Stimulated activated CD8-positive, alpha-beta memory T cell treated with anti-CD3 and anti-CD28 coated beads, Interleukin-12 subunit alpha, Interleukin-12 subunit beta, amount 100 ng/mL, for 24 hours (primary cell): ENCODE measurements at regions not wholly inside any gene's neighbourhood (a gene's known extent, or its start where the extent isn't known, plus 50 kb on each side); places are given as distances from the start of the nearest gene placed in this dataset.

Experiments
- DNase-seq: peaks from one replicate; pipeline ENCODE4 v3.0.0-alpha.2; 2020; ENCODE audit errors: extremely low read depth

DNA sequence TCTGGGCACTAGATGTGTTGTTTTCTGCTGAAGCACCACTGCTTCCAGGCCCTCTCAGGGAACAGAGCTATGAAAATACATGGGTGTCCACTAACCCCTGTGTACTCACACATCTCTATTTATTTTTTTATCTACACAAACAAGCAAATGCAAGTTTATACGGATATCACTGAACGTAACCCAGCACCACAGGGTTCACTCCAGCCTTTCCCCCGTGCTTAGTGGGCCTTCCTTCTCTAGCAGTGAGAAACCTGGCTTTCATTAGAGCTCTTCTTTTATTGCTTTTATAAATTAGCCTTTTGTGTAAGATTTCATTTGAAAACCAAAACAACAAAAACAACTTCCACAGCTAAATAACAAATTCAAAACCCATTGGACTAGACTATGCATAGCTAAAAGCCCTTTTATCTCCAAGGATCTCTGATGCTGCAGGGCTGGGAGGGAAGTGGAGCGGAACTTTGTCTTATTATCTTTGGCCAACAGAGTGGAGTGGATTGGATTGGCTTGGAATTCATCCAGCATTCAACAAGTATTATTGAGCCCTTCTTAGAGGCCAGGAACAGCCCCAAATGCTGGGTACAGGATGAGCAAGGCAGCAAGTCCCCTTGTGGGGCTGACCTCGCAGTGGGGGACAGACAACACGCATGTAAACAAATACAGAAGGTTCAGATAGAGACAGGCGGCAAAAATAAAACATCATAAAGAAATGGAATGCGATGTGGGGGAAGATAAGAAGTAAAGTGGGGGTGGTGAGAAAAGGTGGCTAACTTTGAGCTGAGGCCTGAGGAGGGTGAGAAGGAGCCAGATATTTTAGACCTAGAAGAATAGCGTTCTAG lies 371.8 kb upstream of the POU3F1 start:
- DNase-seq = no peak

DNA sequence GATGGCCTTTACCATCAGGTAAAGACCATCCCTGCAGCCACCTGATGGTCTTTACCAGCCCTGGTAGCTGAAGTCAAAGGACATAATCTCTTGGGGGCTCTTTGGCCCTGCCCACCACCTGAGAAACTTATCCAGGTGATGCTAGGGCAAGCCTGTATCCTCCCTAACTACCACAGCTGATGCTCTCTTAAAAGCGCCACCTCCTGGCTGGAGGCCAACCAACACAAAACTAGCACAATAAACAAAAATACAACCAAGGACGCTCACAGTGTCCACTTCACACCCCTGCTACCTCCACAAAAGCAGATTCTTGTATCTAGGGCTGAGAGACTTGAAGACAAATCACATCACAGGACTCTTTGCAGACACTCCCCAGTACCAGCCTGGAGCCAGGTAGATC lies 357.1 kb upstream of the POU3F1 start:
- DNase-seq = no peak

DNA sequence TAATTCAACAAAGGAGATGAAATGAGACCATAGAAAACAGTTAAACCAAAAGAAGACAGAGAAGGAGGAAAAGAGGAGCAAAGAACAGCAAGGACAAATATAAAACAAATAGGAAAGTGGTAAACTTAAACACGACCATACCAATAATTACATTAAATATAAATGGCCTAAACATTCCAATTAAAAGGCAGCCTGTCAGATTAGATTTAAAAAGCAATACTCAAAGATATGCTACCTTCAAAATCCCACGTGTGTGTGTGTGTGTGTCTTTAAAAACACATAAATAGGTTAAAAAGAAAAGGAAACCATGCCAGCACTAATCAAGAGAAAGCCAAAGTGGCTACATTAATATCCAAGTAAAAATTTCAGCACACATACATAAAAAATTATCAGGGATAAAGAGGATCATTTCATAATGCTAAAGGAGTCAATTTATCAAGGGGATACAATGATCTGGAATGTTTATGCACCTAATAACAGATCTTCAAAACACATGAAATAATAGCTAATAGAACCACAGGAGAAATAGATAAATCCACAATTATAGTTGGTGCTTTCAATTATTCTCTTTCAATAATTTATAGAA lies 355.7 kb upstream of the POU3F1 start:
- DNase-seq = no peak

DNA sequence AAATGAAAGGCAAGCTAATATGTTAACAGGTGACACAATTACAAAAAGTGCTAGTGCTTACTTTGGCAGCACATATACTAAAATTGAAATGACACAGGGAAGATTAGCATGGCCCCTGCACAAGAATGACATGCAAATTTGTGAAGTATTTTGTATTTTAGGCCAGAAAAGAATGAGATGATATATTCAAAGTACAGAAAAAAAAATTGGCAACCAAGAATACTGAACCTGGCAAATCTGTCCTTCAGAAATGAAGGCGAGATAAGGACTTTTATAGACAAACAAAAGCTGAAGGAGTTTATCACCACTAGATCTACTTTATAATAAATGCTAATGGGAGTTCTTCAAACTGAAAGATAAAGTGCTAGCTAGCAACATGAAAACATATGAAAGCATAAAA lies 350.0 kb upstream of the POU3F1 start:
- DNase-seq = no peak

DNA sequence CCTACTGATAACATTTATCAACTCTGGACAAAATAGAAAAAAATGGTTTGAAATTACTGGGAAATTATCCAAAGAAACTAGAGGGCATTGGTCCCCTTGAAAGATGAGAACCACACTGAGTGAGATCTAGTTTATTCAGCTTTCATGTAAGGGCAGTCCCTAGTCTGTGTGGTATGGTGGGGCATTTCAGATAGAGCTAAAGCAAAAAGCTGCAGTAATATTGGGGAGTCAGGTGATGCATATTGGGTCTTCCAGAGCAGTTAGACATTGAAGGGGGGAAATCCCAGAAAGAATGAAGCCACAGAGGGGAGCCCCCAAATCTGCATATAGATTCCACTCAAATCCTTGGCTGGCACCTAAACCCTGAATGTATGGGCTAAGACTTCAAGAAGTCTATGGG lies 347.7 kb upstream of the POU3F1 start:
- DNase-seq = no peak

DNA sequence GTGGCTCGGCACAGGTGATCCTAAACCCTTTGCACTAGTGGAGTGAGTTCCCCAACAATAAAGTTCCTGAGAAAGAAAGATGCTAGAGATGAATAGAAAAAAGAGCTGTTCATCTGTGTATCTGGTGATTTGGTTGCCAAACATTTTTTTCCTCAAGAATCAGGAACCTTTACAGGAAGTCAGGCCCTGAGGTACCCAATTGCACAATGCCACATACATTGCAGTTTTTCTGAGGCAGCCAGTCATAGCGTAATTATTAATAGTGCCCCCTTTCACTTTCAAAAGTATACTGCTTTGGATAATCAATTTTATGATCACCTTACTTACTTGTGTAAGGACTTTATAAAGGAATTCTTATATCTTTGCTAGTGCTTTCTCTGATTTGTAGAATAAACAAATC lies 346.3 kb upstream of the POU3F1 start:
- DNase-seq = no peak

DNA sequence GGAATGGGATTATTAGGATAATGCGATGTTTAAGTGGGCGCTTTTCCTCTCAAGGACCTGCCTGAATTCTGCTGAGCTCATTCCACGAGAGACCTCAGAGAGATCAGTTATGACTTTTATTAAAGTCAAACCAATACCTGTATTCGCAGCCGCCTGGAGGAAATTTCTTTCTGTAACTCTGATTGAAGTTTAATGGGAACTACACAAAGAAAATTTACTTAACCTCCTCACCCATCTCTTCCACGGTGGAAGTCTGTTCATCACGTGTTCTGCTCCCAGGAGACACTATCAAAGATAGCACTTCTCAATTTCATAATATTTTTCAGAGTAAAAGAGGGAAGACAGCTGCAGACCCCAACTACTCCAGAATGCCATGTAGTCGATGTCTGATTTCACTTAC lies 334.7 kb upstream of the POU3F1 start:
- DNase-seq = no peak

DNA sequence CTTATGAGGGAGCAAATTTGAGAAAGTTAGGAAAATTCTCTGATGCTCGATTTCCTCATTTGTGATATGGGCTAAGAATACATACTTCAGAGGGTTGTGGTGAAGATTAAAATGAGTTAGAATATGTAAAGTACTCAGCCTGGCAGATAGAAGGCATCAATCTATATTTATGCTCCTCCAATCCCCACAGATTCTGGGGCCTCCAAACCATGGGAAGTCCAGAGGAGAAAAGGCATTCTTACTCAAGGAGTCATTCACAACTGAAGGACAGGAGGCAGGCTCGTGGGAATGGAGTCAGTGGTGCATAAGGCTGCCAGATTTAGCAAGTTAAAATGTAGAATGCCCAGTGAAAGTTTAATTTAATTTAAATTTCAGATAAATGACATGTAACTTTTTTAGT lies 330.0 kb upstream of the POU3F1 start:
- DNase-seq = no peak

DNA sequence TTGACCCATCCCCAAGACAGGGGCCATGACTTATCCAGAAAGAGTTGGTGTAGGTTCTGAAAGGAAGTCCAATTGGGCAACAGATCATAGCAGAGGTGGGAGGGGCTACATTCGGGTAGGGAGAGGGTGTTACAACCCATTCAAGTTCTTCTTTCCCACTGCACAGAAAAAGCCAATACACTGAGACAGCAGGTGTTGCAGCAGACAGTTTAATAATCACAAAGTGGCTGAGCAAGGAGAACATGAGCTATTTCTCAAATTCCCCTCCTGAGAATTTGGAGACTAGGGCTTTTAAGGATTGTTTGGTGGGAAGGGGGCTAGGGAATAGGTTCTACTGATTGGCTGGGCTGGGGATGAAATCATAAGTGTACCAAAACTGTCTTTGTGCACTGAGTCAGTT lies 328.4 kb upstream of the POU3F1 start:
- no peak for DNase-seq

DNA sequence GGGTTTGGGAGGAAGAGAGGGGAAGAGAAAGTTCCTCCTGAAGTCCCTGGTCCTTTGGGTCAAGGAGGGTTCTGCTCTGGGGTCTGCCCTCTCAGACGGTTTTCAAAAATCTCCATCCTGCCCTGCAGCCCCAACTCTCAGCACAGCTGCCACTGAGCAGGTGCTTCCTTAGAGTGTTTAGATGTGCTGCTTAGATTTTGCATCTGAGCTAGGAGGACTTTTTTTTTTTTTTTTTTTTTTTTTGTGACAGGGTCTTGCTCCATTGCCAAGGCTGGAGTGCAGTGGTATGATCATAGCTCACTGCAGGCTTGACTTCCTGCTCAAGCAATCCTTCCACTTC lies 324.9 kb upstream of the POU3F1 start:
- no peak for DNase-seq

DNA sequence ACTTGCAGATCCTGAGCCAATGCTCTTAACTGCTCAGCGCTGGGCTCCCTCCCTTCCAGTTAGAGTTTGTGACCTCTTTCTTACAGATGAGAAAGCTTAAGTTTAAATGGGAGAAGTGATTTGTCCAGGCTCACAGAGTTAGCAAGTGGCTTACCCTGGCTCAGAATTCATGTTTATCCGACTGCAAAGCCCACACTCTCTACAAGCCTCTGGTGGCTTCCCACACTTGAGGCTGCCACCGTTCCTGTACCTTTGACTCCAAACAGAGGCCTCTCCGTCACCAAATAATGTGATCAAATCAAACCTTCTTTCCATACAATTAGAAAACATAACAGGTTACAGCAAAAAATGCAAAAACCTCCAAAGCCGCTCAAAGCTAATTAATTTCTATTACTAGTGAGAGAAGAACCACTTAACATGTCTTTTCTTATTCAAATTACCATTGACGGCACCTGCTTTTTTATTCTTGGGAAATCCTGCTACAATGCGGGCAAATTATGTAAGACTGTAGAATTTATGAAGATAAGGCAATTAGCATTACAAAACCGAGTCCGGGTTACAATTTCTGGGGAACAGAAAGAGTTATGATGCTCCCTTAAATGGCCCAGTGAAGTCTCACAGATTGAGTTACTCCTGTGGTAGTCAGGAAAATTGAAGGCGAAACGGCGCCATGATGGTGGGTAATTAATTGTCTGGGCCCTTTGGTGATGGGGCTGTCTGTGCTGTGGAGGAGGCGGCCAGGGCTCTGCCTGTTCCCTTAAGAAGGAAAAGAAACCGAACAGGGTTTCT lies 324.3 kb upstream of the POU3F1 start:
- no peak for DNase-seq

DNA sequence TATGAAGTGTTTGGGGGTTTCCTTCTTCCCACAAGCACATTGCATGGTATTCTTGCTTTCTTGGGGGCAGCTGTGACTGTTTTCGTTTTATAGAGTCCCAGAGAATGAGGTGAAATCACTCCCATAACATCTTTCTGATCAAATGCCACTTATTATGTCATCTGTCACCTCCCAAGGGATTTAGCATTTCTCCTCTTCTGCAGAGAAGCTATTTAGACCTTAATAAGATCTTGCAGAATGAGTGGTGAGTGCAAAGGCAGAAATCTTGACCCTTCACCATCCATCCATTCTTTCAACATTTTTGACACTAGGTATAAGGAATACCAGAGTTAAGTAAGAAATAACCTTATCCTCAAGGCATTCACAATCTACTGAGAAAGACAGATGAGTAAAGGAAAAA lies 318.6 kb upstream of the POU3F1 start:
- DNase-seq = no peak

DNA sequence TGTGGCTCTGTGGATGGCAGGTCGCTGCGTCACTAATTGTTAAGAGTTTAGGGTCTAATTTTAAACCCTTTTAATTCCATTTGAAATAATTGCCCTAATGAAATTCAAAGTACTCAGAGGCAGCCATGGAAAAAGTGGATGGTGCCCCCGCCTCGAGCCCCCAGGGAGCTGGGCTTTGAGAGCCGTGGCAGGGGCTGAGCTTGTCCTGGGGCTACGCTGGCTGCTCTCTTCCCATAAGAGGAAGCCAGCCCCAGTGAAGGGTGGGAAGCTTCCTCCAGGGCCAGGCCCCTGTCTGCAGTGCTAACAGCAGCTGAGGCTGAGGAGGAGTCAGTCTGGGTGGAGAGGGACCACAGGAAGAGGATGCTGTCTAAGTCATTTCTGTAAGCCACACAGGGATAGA lies 315.0 kb upstream of the POU3F1 start:
- no peak for DNase-seq

DNA sequence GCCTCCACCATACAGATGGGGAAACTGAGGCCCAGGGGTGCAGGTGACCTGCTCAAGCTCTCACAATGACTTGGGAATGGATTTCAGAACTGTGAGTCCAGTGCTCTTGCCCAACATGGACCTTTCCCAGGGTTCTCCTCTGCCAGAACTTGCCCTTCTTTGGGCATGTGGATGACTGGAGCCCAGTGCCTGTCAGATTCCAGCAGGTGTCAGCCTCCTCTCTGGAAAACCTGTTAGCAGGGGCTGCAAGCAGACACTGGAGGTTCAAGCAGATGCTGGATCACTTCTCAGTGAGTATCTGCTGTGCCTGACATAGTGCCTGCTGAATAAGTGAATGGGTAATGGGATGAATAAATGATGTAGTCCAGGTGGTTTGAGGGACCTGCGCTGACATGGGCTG lies 314.2 kb upstream of the POU3F1 start:
- no peak for DNase-seq

DNA sequence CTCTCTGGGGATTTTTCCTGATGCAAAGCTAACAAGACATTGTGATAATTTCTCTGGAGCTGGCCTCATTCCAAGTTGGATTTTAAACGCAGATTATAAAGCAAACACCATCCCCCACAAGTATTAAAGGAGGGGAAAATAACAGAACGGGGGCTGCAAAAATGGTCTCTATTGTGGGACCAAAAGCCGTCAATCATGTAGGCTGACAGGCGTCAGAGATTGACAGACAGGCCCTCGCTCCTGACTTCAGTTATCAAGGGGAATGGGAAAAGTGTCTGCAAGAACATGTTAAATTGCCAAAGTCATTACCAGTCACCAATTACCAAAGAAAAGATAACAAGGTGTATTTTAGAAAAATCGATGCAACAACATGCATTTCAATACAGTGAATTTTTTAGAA lies 307.4 kb upstream of the POU3F1 start:
- DNase-seq = no peak

DNA sequence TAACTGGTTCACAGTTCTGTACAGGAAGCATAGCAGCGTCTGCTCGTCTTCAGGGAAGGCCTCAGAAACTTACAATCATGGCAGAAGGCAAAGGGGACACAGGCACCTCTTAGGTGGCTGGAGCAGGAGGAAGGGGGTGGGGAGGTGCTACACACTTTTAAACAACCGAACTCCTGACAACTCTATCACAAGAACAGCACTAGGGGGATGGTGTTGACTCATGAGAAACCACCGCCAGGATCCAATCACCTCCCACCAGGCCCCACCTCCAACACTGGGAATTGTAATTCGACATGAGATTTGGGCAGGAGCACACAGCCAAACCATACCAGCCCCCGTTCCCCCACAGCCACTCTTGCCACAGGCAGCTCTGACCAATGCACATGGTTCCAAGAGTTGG lies 306.3 kb upstream of the POU3F1 start:
- DNase-seq = no peak

DNA sequence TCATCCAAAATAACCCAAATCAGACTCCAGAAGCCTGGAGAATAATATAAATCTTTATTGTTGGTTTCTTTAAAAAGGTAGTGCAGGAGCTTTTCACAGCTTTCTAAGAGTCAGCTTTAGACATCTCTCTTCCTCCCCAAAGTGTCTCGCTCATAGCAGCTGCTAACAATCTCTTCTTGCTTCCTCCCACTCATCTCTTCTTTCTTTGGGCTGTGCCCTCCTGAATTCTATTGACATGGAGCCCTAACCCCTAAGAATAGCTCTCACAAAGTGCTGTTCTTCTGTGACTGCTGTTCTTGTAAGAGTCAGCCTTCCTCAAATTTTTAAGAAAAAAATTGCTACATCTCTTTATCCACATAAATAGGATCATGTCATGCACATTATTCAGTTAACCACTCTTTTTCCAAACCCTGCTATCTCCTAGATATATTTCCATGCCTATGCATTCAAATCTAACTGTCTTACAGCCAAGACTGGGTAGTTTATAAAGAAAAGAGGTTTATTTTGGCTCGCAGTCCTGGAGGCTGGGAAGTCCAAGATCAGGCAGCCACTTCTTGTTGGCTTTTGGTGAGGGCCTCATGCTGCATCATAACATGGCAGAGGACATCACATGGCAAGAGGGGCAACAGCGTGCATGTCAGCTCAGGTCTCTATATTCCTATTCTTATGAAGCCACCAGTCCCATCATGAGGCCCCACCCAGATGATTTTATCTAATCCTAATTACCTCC lies 301.0 kb upstream of the POU3F1 start:
- DNase-seq = no peak

DNA sequence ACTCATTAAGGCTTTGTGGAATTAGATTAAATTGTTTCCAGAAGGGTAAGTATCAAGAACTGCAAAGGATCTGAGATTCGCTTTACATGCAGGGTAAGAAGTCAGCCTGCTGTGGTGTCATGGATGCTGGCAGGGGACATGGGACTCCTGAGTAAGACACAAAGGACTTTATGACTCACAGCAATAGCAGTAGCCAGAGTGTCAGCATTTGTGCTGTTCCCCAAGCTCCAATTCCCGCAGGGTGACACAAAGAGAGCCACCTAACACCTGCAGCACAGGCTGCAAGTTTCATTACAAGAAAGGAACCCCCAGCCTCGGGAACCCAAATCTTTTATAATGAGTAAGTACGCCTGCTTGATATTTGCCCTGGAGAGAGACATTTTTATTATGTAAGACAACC lies 298.1 kb upstream of the POU3F1 start:
- DNase-seq = no peak

DNA sequence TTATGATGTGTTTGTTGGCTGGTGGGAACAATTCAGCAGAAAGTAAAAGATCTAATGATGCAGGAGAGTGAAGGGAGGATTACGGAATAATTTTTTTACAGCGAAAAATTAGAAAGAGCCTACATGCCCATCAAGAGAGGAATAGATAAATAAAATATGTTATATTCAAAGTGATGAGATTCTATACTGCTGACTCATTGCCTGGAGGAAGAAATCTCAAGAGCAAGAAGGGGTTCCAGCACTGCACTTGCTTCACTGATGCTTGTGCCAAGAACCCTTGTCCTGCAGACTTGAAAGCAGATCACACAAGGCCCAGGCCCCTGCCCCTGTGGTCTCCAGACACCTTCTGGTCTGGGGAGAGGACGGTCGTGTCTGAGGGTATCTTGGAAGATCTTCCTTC lies 295.1 kb upstream of the POU3F1 start:
- DNase-seq = no peak

DNA sequence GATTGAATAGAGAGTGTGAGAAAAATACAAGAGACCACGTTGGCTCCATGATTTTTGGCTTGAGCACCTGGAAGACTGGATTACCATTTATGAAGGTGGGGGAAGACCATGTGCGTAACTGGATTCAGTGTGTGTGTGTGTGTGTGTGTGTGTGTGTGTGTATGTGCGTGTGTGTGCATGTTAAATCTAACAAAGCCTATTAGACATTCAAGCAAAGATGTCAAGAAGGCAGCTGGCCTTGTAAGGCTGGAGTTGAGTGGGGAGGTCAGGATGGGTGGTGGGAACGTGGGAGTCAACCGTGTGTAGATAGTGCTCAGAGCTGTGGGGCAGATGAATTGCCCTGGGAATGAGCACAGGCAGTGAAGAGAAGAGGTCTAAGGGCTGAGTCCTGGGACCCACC lies 293.8 kb upstream of the POU3F1 start:
- DNase-seq = no peak

DNA sequence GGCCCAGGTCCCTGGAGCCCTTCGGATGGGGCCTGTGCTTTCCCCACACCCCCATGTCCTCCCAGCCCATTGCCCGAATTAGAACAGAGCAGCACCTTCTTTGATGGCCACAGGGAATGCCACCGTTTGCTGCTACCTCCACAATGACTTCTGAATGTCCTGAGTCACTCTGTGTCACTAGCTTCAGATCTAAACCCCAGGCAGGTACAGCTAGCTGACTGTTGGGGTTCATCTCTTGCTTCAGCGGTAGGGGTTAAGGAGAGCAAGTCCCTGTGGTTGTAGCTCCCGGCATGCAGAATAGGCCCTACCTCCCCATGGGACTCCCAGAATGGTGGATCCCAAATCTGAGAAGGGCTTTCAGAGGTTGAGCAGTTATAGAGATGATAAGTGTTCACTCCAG lies 291.1 kb upstream of the POU3F1 start:
- DNase-seq = no peak

DNA sequence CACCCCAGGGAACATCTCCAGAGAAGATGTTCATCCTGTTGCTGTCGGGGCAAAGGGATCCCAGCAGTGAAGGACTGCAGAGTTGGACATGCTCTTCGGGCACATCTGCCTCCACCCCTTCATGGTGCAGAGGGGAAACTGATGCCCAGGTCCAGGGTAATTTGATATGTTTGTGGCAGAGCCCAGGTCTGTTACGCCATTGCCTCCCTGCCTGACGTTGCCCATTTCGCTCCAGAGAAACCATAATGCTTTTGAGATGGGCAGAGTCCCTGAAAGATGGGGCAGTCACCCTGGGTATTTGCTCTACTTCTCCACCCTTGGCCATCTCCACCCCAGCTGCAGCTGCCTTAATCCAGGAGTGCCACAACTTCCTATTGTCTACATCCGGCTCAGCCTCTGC lies 290.4 kb upstream of the POU3F1 start:
- DNase-seq = no peak
